ENCODE measurements at regions not wholly inside any gene's neighbourhood (a gene's known extent, or its start where the extent isn't known, plus 50 kb on each side); places are given as distances from the start of the nearest gene placed in this dataset.

DNA sequence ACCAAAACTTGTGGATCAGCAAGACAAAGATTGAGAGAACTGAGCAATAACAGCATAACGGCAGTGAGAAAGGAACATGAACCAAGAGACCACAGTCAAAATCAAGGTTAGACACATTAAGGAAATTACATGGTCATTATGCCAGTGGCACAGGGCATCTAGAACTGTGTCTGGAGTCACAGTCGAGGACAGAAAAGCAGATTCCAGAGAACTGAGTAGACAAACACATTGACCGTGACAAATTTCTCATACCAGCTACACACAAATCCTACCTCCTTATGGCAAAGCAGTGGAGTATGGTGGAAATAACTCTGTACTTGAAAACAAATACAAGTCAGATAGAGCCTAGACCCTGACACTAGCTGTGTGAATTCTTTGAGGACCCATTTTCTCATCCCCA is 367.3 kb downstream of the DUSP6 start:
- BruUV-seq (replicated peaks): no TSS peak
- no peak for TF ChIP-seq EZH2phosphoT487 (IDR thresholded peaks at IDR 0.05; ENCODE audit: borderline replicate concordance, low read length)
- no peaks in the 10 kb centered on the region for H3K27me3 ChIP-seq (ENCODE audit: low read length)
- CTCF ChIA-PET: no interaction called here
- H3K4me1 ChIP-seq (ENCODE audit: insufficient read depth, low read length): no peaks in the 10 kb centered on the region
- ATAC-seq: no peak
- intact Hi-C loops (cut with micrococcal nuclease): no loop called here
- H3K9me3 ChIP-seq (ENCODE audit: low read length): no peaks in the 10 kb centered on the region
- no peaks in the 10 kb centered on the region for H4K20me1 ChIP-seq (ENCODE audit: low read length)
- no peaks in the 10 kb centered on the region for H3K36me3 ChIP-seq (ENCODE audit: low read depth, low read length)
- H3K79me2 ChIP-seq (ENCODE audit: low read length): no peaks in the 10 kb centered on the region
- no peak overlapping the region for H3K9ac ChIP-seq (ENCODE audit: low read length)
- H3K9me2 ChIP-seq (replicated peaks; ENCODE audit: low read length): no peaks in the 10 kb centered on the region
- no peak overlapping the region for H2AFZ ChIP-seq (ENCODE audit: low read length)
- no peak overlapping the region for H3K4me3 ChIP-seq (ENCODE audit: low read length)
- DNase-seq: no peak
- H3K27ac ChIP-seq (ENCODE audit: low read length): no peak overlapping the region
- no peaks in the 10 kb centered on the region for H3F3A ChIP-seq (ENCODE audit: low read length, unreplicated experiment)
- POLR2A ChIA-PET (ENCODE audit: unreplicated experiment): no interaction called here
- no peak overlapping the region for H3K4me2 ChIP-seq (ENCODE audit: low read length)

DNA sequence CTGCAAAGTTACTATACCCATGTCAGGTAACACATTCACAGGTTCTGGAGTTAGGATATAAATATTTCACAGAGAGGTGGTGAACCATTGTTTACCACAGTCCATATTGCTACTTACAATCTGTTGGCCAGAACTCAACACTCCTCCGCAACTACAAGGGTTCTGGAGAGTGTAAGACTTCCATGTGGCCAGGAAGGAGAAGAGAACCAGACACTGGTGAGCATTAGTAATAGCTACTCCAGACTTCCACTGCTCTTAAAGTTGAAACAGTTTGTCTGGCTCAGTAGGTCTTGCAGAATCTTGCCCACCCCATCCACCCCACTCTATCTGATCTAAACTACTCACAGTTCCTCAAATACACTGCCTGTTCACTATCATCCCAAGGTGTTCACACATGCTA is 369.6 kb downstream of the DUSP6 start:
- H3K9me2 ChIP-seq (replicated peaks; ENCODE audit: low read length): no peaks in the 10 kb centered on the region
- H3F3A ChIP-seq (ENCODE audit: low read length, unreplicated experiment): no peaks in the 10 kb centered on the region
- H3K79me2 ChIP-seq (ENCODE audit: low read length): no peaks in the 10 kb centered on the region
- H3K4me2 ChIP-seq (ENCODE audit: low read length): no peak overlapping the region
- ATAC-seq: no peak
- no peak overlapping the region for H3K9ac ChIP-seq (ENCODE audit: low read length)
- H3K9me3 ChIP-seq (ENCODE audit: low read length): no peaks in the 10 kb centered on the region
- no peak overlapping the region for H2AFZ ChIP-seq (ENCODE audit: low read length)
- no peak overlapping the region for H3K27ac ChIP-seq (ENCODE audit: low read length)
- TF ChIP-seq EZH2 (IDR thresholded peaks at IDR 0.05; ENCODE audit: low read length, unreplicated experiment) (no peak), EZH2phosphoT487 (IDR thresholded peaks at IDR 0.05; ENCODE audit: borderline replicate concordance, low read length) (no peak)
- TF ChIP-seq, protein P1, sequence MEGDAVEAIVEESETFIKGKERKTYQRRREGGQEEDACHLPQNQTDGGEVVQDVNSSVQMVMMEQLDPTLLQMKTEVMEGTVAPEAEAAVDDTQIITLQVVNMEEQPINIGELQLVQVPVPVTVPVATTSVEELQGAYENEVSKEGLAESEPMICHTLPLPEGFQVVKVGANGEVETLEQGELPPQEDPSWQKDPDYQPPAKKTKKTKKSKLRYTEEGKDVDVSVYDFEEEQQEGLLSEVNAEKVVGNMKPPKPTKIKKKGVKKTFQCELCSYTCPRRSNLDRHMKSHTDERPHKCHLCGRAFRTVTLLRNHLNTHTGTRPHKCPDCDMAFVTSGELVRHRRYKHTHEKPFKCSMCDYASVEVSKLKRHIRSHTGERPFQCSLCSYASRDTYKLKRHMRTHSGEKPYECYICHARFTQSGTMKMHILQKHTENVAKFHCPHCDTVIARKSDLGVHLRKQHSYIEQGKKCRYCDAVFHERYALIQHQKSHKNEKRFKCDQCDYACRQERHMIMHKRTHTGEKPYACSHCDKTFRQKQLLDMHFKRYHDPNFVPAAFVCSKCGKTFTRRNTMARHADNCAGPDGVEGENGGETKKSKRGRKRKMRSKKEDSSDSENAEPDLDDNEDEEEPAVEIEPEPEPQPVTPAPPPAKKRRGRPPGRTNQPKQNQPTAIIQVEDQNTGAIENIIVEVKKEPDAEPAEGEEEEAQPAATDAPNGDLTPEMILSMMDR (conservative IDR thresholded peaks at IDR 0.05; ENCODE audit: low read depth, low read length): no peak
- CTCF ChIA-PET: no interaction called here
- POLR2A ChIA-PET (ENCODE audit: unreplicated experiment): no interaction called here
- no peaks in the 10 kb centered on the region for H3K4me1 ChIP-seq (ENCODE audit: insufficient read depth, low read length)
- BruUV-seq (replicated peaks): no TSS peak
- intact Hi-C loops (cut with micrococcal nuclease): no loop called here
- no peaks in the 10 kb centered on the region for H4K20me1 ChIP-seq (ENCODE audit: low read length)
- no peak overlapping the region for H3K4me3 ChIP-seq (ENCODE audit: low read length)
- H3K36me3 ChIP-seq (ENCODE audit: low read depth, low read length): no peaks in the 10 kb centered on the region
- no peak for DNase-seq
- H3K27me3 ChIP-seq (ENCODE audit: low read length): no peaks in the 10 kb centered on the region

DNA sequence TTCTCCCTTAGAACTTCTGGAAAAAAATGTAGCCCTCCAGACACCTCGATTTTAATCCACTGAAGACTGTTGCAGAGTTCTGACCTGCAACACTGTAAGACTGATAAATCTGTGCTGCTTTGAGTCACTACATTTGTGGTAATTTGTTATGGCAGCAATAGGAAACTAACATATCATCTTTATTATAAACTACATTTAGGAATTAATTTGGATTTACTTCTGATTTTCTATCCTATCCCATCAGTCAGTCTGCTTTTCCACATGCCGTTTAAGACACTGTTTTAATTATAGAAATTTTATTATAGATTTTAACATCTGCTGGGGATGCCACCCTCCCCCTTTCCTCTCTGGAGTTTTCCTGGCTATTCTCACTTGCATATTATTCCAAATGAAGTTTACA is 375.2 kb downstream of the DUSP6 start:
- H3K4me3 ChIP-seq (ENCODE audit: low read length): no peak overlapping the region
- no peaks in the 10 kb centered on the region for H3K79me2 ChIP-seq (ENCODE audit: low read length)
- H3F3A ChIP-seq (ENCODE audit: low read length, unreplicated experiment): no peaks in the 10 kb centered on the region
- no peak overlapping the region for H3K27ac ChIP-seq (ENCODE audit: low read length)
- H3K9ac ChIP-seq (ENCODE audit: low read length): no peak overlapping the region
- H3K4me1 ChIP-seq (ENCODE audit: insufficient read depth, low read length): no peaks in the 10 kb centered on the region
- CTCF ChIA-PET: no interaction called here
- intact Hi-C loops (cut with micrococcal nuclease): no loop called here
- no peak overlapping the region for H2AFZ ChIP-seq (ENCODE audit: low read length)
- ATAC-seq (no peak), DNase-seq (no peak)
- H4K20me1 ChIP-seq (ENCODE audit: low read length): no peaks in the 10 kb centered on the region
- H3K27me3 ChIP-seq (ENCODE audit: low read length): no peaks in the 10 kb centered on the region
- H3K36me3 ChIP-seq (ENCODE audit: low read depth, low read length): no peaks in the 10 kb centered on the region
- H3K9me2 ChIP-seq (replicated peaks; ENCODE audit: low read length): no peaks in the 10 kb centered on the region
- no peaks in the 10 kb centered on the region for H3K9me3 ChIP-seq (ENCODE audit: low read length)
- POLR2A ChIA-PET (ENCODE audit: unreplicated experiment): no interaction called here
- no peak overlapping the region for H3K4me2 ChIP-seq (ENCODE audit: low read length)
- no peak for TF ChIP-seq EZH2phosphoT487 (IDR thresholded peaks at IDR 0.05; ENCODE audit: borderline replicate concordance, low read length)
- TF ChIP-seq EZH2 (IDR thresholded peaks at IDR 0.05; ENCODE audit: low read length, unreplicated experiment): no peak
- TF ChIP-seq, protein P1 (conservative IDR thresholded peaks at IDR 0.05; ENCODE audit: low read depth, low read length): no peak
- no TSS peak for BruUV-seq (replicated peaks)
